ENCODE measurements at regions not wholly inside any gene's neighbourhood (a gene's known extent, or its start where the extent isn't known, plus 50 kb on each side); places are given as distances from the start of the nearest gene placed in this dataset.

DNA sequence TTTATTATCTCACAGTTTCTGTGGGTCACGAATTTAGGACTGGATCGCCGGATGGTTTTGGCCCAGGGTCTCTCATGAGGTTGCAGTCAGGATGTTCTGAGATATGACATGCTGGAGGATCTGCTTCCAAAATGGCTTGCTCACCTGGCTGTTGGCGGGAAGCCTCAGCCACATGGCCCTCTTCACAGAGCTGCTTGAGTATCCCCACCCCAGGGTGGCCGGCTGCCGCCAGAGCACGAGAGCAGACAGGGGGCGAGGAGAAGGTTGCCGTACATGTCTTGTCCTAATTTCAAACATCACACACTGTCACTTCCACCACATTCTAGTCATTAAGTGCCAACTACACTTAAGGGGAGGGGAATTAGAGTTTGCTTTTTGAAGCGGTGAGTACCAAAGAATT is 365.8 kb downstream of the FGFR2 start:
- no peak for DNase-seq (ENCODE audit: extremely low spot score)
- ChIA-PET POLR2A (no interaction called here), CTCF (interaction anchor here (1.3 kb wide), 1 partner anchor 9 kb away, joined by 7 read pairs; no protein-coding TSS in a partner anchor)
- no peak for TF ChIP-seq TARDBP (IDR thresholded peaks at IDR 0.05)
- TF ChIP-seq L3MBTL2 (conservative IDR thresholded peaks at IDR 0.05): no peak; the same call in 1 of the 2 replicates
- TF ChIP-seq ZNF384 (IDR thresholded peaks at IDR 0.05): no peak
- no peak for TF ChIP-seq CTBP1 (IDR thresholded peaks at IDR 0.05; ENCODE audit: borderline replicate concordance)
- TF ChIP-seq LEF1 (IDR thresholded peaks at IDR 0.05; ENCODE audit: borderline replicate concordance): no peak

DNA sequence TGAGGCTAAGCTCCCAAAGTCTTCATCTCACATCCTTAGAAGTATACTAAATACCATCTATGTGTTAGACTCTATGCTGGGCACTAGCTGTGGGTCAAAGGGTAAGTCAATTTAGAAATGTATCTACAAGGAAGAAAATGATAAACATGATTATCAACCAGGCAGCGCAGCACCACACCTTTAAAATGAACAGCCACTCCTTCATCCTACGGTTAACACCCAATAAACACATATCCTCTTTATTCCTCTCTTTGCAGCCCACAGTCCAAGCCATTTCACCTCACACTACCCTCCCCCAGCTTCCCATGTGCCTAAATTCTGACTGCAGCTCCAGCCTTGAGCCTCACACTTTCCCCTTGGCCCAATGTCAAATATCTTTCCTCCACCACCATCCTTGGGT is 362.6 kb downstream of the FGFR2 start:
- POLR2A ChIA-PET: no interaction called here
- TF ChIP-seq ELF4 (IDR thresholded peaks at IDR 0.05) (no peak), HDGF (IDR thresholded peaks at IDR 0.05; ENCODE audit: borderline replicate concordance) (no peak), ARNT (IDR thresholded peaks at IDR 0.05) (no peak), SUZ12 (IDR thresholded peaks at IDR 0.05) (no peak), FOXA1 (IDR thresholded peaks at IDR 0.05) (no peak), FOXM1 (IDR thresholded peaks at IDR 0.05; ENCODE audit: borderline replicate concordance) (no peak), TARDBP (IDR thresholded peaks at IDR 0.05) (no peak), ZNF384 (IDR thresholded peaks at IDR 0.05) (no peak), LEF1 (IDR thresholded peaks at IDR 0.05; ENCODE audit: borderline replicate concordance) (no peak), NFRKB (IDR thresholded peaks at IDR 0.05) (no peak), L3MBTL2 (conservative IDR thresholded peaks at IDR 0.05) (no peak), SP1 (IDR thresholded peaks at IDR 0.05) (no peak), FOXK2 (IDR thresholded peaks at IDR 0.05) (no peak), CTBP1 (IDR thresholded peaks at IDR 0.05; ENCODE audit: borderline replicate concordance) (no peak), BHLHE40 (IDR thresholded peaks at IDR 0.05; ENCODE audit: borderline replicate concordance) (no peak)
- TF ChIP-seq, protein P1, sequence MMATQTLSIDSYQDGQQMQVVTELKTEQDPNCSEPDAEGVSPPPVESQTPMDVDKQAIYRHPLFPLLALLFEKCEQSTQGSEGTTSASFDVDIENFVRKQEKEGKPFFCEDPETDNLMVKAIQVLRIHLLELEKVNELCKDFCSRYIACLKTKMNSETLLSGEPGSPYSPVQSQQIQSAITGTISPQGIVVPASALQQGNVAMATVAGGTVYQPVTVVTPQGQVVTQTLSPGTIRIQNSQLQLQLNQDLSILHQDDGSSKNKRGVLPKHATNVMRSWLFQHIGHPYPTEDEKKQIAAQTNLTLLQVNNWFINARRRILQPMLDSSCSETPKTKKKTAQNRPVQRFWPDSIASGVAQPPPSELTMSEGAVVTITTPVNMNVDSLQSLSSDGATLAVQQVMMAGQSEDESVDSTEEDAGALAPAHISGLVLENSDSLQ (IDR thresholded peaks at IDR 0.05): no peak
- DNase-seq (ENCODE audit: extremely low spot score): no peak
- CTCF ChIA-PET: no interaction called here

DNA sequence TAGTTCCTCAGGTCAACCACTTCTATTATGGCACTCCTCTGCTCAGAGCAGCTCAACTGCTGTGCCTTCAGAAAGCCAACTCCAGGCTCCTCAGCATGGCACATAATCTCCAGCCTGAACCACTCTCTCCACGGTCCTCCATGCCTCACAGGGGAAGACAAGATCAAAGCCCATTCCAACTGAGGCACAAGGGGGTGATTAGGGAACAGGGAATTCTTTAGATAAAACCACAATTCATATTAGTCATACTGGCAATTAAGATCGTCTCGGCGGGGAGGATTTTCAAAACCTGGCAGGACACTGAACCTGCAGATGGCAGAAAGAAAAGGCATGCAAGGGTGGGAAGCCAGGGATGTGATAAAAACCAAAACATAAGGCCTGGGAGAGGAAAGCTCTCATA is 361.6 kb downstream of the FGFR2 start:
- ChIA-PET POLR2A (no interaction called here), CTCF (no interaction called here)
- no peak for DNase-seq (ENCODE audit: extremely low spot score)
- TF ChIP-seq LEF1 (IDR thresholded peaks at IDR 0.05; ENCODE audit: borderline replicate concordance): no peak
- TF ChIP-seq FOXM1 (IDR thresholded peaks at IDR 0.05; ENCODE audit: borderline replicate concordance): no peak
- TF ChIP-seq CTBP1 (IDR thresholded peaks at IDR 0.05; ENCODE audit: borderline replicate concordance): no peak
- no peak for TF ChIP-seq FOXA1 (IDR thresholded peaks at IDR 0.05)
- TF ChIP-seq L3MBTL2 (conservative IDR thresholded peaks at IDR 0.05): no peak

DNA sequence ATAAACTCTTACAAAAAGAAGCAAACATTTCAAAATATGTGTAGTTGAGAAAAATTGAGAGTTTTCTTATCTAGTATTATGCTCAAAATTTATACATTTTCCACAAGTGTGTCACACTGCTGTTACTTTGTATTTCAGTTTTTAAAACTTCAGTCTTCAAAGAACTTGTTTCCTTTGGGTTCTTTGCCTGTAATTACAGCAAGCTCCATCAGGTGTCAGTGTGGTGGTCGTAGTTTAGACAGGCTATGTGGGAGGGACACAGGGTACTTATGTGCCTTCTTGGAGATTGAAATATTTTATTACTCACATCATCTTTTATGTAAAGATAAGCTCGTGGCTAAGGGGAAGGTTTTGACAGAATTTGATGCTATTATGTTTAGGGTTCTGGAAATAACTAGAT is 360.5 kb downstream of the FGFR2 start:
- no peak for TF ChIP-seq TARDBP (IDR thresholded peaks at IDR 0.05)
- TF ChIP-seq ZNF384 (IDR thresholded peaks at IDR 0.05): no peak
- ChIA-PET CTCF (no interaction called here), POLR2A (no interaction called here)
- no peak for DNase-seq (ENCODE audit: extremely low spot score)

DNA sequence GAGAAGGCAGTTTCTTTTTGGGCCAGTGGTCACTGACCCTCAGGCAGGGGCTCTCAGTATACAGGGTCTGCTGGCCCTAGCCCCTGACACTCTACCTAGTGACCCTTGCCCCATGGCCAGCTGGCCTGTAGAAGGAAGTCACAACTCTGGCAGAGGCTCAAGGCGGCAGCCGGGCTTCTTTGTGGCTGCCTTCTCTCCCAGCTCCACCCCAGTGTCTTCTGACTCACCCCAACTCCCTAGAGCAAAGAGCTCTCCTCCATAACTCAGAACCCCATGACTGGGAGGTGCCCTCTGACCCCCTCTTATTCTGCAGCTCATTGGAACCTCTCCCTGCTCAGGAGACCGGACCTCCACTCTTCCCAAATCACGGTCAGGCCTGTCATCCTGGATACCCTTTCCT is 358.2 kb downstream of the FGFR2 start:
- no peak for DNase-seq (ENCODE audit: extremely low spot score)
- CTCF ChIA-PET: no interaction called here
- POLR2A ChIA-PET: no interaction called here
- TF ChIP-seq ARNT (IDR thresholded peaks at IDR 0.05) (no peak), LEF1 (IDR thresholded peaks at IDR 0.05; ENCODE audit: borderline replicate concordance) (no peak), HDGF (IDR thresholded peaks at IDR 0.05; ENCODE audit: borderline replicate concordance) (no peak), TARDBP (IDR thresholded peaks at IDR 0.05) (no peak), SUZ12 (IDR thresholded peaks at IDR 0.05) (no peak), FOXK2 (IDR thresholded peaks at IDR 0.05) (no peak), L3MBTL2 (conservative IDR thresholded peaks at IDR 0.05) (no peak)
- TF ChIP-seq, protein P1 (IDR thresholded peaks at IDR 0.05): no peak

DNA sequence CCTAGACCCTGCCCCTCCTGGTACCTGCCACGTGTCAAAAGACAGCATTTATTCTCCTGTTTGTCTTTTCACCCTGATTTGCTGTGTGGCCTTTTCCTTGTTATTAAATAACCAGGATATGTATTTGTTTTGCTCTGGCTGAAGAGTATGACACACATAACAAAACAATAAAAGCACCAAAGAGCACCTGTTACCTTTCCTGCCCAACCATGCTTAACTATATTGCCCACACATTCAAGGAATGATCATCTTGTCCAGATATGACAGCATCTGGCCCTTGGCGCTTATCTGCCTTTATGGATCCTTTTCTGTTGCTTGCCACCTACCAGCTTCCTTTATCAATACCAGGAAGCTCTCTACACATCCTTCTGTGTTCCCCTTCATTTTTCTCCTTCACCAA is 357.7 kb downstream of the FGFR2 start:
- TF ChIP-seq SUZ12 (IDR thresholded peaks at IDR 0.05) (no peak), SP1 (IDR thresholded peaks at IDR 0.05) (no peak), LEF1 (IDR thresholded peaks at IDR 0.05; ENCODE audit: borderline replicate concordance) (no peak)
- CTCF ChIA-PET: no interaction called here
- no peak for DNase-seq (ENCODE audit: extremely low spot score)
- POLR2A ChIA-PET: no interaction called here

DNA sequence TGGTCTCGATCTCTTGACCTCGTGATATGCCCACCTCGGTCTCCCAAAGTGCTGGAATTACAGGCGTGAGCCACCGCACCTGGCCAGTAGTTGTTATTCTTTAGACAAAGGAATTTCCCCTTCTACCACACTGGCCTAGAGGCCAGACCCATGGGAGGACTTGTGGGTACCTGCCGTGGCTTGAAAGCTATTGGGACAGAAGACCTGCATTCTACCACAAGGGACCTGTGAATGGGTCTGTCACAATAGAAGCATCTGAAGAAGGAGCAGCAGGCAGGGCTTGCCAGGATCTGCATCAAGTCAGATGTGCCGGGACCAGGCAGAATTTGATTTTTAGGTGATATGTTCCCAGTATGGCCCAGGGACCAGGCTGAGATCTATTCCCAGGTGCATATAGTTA is 356.9 kb downstream of the FGFR2 start:
- CTCF ChIA-PET: interaction anchor here (1.0 kb wide), 1 partner anchor 8 kb away, joined by 7 read pairs; no protein-coding TSS in a partner anchor
- DNase-seq (ENCODE audit: extremely low spot score): no peak
- POLR2A ChIA-PET: no interaction called here
- TF ChIP-seq ARNT (IDR thresholded peaks at IDR 0.05): no peak
- no peak for TF ChIP-seq FOXA1 (IDR thresholded peaks at IDR 0.05)
- no peak for TF ChIP-seq SUZ12 (IDR thresholded peaks at IDR 0.05)
- no peak for TF ChIP-seq FOXK2 (IDR thresholded peaks at IDR 0.05)
- no peak for TF ChIP-seq L3MBTL2 (conservative IDR thresholded peaks at IDR 0.05)
- TF ChIP-seq, protein P1 (IDR thresholded peaks at IDR 0.05): no peak
- no peak for TF ChIP-seq CTBP1 (IDR thresholded peaks at IDR 0.05; ENCODE audit: borderline replicate concordance)
- TF ChIP-seq NFRKB (IDR thresholded peaks at IDR 0.05): no peak
- TF ChIP-seq BHLHE40 (IDR thresholded peaks at IDR 0.05; ENCODE audit: borderline replicate concordance): no peak
- no peak for TF ChIP-seq ZNF384 (IDR thresholded peaks at IDR 0.05)
- TF ChIP-seq LEF1 (IDR thresholded peaks at IDR 0.05; ENCODE audit: borderline replicate concordance): no peak

Measured in HEK293T (cell line).